Islet of Langerhans (tissue), 1 donor: ENCODE measurements at regions not wholly inside any gene's neighbourhood (a gene's known extent, or its start where the extent isn't known, plus 50 kb on each side); places are given as distances from the start of the nearest gene placed in this dataset.

Experiments
- FAIRE-seq: peaks from one replicate; lab custom pipeline; 2011; peaks lifted over from hg19 to GRCh38; lab: Jason Lieb, UNC

DNA sequence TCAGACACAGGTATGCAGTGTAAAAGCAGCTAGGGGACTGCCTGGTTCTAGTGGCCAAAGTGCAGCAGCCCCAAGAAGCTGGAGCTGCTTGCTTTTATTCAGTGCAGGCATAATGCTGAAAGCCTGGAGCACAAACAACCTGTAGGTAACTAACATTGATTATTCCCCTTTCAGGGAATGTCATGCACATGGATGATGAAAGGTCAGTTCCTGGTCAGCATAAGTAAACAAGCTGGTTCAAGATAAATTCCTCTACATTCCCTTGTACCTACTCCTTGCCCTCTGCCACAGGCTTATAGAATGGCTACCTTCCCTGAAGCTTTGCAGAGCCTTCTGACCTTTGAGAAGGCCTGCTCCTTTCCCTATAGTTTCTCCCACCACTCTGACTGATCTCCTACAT lies 1318.5 kb upstream of the ADGRL3 start:
- FAIRE-seq: no peak

DNA sequence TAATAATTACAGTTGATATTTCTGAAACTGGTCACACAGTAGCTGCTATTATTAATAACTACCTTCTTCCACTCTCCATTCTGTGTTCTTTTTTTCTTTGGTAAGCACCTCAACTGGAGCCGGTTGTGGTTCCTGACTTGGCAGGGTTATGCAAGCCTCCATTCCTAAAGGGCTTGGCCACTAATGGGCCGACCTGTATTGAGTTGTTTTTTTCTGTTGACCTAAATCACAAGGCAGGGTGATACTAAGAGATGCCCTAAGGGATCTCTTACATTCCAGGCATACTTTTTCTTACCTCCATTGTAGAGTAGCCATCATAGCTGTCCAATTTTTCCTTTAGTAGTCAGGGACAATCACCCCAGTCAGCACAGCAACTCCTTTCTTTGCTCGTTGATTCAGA lies 1295.8 kb upstream of the ADGRL3 start:
- no peak for FAIRE-seq

DNA sequence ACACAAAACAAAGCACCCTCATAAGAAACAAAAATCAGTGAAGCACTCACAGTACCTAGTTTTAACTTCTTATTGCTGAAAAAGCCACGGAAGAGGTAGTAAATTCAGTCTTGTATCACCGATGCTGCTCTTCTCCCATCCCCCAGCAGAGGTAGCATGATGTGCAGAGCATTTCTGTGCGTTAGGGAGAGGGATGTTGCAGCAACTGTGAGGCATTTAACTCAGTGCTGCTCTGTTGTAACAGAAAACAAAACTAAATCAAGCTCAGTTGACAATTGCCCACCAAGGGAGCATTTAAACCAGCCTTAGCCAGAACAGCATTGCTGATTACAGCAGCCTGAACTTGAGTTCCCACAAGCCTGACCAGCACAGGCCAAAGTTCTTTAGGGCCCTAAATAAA lies 1279.7 kb upstream of the ADGRL3 start:
- FAIRE-seq: no peak

DNA sequence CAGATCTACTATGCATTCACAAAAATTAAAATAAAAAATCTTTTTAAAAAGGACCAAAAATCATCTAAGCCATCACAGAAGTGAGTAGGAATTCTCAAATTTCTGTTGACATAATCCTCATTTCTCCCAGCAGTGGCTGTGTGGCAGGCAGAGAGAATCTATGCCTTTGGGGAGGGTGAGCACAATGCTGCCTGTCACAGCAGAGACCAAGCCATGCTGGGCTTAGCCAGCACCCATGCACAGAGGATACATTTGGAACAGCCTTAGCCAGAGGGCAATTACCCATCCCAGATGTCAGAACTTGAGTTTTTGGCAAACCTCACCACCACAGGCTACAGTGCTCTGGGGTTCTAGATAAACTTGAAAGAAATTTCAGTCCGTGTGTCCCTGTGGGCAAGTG lies 1274.8 kb upstream of the ADGRL3 start:
- no peak for FAIRE-seq

DNA sequence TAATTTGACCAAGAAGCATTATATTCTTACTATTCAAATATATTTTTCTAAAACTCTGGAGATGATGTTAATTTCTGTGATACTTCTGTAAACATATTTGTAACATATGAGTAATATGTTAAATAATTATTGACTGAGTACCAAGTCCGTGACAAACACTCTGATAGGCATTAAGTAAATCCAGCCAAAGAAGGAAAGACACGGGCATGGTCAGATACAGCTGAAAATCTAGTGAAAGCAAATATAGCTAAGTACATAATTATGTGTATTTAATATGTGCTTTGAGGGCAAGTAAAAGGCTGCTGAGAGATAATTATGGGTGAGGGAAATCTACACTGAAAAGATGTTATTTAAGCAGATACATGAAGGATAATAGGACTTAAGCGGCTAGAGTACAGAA lies 1263.6 kb upstream of the ADGRL3 start:
- peak; percentile 56 for FAIRE-seq

DNA sequence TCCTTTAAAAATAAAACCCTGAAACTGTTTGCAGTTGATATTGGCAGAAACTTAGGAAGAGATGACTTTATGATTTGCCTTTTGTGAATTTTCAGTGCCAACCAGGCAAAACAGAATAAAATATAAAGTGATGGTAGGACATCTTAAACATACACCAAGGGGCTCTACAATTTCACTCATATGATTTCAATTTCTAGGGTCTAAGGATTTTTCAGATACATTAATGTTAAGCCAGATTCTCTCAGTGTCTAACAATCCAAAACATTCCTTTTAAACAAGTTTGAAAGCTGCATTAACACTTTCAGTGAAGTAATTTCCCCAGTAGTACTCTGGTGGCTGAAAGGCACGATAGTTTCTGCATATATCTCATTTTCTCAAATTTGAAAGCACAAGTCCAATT lies 1262.0 kb upstream of the ADGRL3 start:
- FAIRE-seq: no peak

DNA sequence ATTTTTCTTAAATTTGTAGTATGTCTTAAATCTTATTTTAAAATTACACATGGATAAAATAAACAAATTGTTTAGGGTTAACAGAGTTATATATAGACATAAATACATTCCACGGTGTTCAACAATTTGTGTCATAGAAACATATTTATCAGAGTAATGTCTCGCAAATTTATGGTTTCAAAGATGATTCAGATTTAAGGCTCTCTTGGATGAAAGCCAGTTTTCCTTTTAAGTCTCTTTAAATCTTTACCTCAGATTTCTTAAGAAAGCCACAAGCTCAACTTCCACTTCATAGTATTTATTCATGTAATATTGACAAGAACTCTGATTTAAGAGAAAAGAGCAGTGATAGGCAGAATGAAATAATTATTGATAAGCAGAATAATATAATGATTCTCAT lies 1254.8 kb upstream of the ADGRL3 start:
- FAIRE-seq: no peak

DNA sequence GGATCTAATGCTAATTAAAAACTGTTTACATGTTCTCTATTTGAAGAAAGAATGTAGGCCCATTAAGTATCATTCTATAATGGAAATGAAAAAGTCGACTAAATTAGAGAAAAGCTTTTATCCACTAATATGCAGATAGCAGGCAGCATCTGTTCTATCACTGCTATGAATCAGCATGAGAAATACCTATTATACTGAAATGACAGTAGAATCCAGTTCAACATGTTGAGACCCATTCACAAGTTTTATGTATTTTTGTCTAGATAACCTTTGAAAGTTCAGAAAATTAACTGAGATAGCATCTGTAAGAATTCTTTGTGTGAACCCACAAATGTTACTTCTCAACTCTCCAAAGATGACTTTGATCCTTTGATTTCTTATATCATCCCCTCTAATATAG lies 1254.4 kb upstream of the ADGRL3 start:
- no peak for FAIRE-seq

DNA sequence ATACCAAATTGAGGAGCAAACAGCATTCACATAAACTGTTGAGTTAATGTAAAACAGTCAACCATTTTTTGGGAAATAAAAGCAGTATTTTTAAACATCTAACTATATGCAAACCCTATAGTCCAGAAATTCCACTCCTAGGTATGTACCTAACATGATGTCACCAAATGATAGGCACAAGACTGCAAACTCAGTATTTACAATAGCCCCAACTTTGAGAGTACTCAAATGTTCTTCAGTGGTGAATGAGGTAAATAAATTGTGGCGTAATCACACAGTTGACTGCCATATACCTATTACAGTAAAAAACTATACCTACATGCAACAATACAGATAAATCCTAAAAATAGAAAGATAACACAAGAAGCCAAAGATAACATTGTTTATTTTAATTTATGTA lies 1243.8 kb upstream of the ADGRL3 start:
- no peak for FAIRE-seq

DNA sequence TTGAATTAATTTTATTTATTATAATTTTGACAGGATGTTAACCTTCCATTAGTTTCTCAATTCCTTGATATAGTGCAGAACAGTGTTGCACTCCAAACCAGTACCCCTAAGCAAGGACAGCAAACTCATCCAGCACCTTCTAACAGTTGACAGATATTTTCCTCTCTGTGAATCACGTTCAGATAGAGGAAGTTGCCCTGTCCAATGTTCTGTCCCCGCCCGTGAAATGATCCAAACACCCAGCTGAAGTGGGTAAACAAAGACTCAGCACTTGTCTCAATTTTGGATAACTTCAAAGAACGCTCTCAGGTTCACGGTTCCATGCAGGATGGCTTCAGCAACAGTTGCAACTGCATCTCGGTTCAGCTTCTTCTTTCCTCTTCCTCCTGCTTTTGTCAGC lies 1240.0 kb upstream of the ADGRL3 start:
- FAIRE-seq: no peak

DNA sequence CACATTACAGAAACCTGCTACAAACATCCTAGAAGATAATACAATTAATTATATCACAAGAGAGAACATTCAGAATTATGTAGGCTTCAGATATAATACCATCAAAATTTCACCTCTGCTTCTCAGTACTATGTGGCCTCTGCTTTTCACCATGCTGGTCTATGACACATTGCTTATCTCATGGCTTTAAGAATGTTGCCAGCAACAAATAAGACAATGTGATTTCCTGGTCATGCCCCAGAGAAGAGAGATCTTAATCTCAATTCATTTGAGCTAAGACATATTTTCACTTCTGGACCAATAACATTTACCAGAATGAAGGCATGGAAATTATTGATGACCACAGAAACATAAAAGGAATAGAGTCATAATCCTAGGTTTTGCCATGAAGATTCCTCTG lies 1233.4 kb upstream of the ADGRL3 start:
- FAIRE-seq: no peak

DNA sequence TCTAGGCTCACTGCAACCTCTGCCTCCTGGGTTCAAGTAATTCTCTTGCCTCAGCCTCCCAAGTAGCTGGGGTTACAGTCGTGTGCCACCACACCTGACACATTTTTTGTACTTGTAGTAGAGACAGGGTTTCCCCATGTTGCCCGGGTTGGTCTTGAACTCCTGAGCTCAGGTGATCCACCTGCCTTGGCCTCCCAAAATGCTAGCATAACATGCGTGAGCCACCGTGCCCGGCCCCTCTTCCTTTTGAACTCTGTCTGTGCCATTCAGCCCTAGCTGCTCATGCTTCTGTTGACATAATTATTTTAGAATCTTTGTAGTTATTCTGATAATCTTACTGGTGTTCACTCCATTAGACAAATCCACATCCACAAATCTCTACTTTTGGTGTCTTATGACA lies 1231.3 kb upstream of the ADGRL3 start:
- no peak for FAIRE-seq

DNA sequence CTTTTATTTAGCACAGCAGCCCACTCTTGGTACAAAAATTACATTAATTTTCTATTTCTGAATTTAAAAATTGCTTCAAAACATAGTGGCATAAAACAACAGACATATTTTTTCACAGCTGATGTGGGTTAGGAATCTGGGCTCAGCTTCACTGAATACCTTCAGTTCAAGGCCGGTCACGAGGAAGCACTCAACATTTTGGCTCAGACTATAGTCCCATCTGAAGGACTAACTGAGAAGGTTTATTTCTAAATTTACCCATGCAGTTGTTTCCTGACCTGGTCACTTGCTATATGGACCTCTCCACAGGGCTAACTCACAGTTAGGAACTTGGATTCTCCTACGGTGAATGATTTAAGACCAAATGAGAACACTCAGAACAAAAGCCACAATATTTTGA lies 1230.2 kb upstream of the ADGRL3 start:
- no peak for FAIRE-seq

DNA sequence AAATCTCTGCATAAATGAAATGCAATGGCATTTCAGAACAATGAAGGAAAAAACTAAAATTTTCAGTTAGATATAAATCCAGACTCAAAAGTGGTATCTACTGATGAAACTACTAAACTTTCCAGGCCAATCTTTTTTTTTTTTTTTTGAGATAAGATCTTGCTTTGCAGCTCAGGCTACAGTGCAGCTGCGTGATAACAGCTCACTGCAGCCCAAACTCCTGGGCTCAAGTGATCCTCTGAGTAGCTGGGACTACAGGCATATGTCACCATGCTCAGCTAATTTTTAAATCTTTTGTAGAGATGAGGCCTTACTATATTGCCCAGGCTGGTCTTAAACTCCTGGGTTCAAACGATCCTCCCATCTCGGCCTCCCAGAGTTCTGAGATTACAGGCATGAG lies 1228.2 kb upstream of the ADGRL3 start:
- FAIRE-seq: no peak

DNA sequence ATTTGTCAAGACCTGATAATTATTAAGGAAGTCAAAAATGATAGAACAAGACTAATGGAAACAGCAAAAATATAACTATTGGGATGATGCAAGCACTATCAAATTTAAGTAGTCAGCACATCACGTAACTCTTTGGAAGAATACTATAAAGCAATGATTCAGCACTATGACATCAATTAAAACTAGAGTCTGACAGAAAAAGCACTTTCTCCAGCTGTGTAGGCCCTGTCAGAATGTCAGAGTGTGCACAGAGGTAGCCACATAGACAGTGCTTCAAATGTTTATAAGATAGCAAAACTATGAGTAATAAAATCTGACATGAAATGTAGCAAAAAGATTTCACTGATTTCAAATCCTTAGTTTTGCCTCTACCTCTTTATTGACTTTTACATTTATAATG lies 1226.6 kb upstream of the ADGRL3 start:
- no peak for FAIRE-seq

DNA sequence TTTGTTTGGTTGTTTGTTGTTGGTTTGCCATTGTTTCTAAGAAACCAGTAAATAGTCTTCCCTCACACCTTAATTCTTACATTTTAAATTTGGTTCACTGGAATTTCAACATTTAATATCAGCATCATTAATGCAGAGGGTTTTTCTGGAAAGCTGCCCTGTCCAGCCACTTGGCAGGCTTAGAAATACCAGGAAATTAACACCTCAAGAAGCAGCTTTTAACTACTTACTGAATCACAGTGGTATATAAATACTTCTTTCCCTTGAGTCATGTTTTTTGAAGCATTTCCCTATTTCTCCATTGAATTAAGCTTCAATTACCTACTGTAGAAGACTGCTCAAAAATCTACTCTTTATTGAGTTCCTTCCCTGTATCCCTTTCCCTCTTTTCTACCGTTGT lies 1221.1 kb upstream of the ADGRL3 start:
- no peak for FAIRE-seq

DNA sequence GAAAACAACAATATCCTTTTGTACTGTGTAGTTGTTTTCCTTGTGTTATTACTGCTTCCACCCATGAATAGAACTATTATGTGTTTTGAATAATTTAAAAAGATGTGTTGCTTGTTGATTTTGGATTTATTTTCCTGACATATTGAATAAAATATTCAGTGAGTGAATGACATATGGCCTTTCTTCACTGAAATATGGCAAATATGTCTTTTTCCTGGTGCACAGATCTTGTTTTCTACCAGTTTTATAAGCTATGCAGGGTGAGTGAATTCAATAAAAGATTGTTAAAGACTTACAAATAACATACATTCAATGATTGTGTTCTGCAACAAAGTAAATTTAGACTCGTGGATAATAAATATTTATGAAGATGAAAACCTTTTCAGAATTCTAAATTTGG lies 1216.3 kb upstream of the ADGRL3 start:
- FAIRE-seq: no peak

DNA sequence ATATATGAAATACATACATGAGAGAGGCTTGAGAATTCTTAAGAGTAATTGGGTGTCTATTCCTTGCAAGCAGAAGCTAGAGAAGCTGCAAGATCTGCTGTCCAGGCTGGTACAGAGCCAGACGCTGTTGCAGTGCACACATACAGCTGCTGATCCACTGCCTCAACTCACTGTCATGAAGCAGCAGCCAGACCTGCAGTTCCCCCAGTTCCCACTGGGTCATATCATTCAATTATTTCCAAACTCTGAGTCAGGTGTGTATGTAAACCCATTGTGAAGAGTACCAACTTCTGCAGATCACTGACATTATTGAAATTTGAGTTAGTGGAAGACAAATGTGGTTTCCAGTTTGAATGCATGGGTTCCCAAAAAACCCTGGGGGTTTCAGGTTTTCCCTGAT lies 1212.8 kb upstream of the ADGRL3 start:
- FAIRE-seq: no peak

DNA sequence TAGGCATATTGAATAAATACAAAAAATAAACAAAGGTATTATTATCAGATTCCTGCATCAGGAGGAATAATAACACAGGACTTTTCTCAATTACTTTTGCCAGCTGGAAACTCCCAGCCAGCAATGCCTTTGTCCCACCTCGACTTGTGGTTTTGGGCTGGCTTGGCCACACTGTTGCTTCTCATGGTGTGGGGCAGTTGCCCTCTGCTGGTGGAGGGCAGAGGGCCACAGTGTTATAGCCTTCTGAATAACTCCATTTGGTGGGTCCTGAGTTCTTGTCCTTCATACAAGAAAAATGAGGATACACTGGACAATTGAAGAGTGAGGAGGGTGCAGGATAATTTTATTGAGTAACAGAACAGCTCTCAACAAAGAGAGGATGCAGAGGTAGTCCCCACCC lies 1206.0 kb upstream of the ADGRL3 start:
- FAIRE-seq: no peak

DNA sequence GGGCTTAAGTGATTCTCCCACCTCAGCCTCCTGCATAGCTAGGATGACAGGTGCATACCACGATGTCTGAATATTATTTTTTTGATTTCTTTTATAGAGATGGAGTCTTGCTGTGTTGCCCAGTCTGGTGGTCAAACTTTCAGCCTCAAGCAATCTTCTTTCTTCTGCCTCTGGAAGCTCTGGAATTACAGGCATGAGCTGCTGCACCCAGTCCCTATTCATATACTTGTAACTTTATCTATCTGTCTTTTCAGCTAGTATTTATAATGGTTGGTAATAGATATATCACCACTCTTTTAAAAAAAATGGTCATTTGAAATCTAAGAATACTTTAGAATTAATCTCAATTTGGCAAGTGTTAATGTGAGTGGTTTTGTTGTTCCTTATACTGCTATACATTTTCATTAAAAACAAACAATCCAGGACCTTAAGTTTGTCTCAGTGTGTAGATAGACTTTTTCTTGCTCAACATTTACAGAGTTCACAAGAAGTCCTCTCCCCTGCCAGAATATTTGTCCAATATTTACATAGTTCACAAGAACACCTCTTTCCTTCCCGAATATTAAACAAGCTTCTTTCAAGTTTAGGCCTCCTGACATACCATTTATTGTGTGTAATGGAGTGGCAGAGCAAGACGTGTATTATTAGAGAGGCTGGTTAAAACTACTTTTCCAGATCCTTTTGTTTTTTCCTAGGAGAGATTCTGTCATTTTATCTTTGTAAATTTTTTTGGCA lies 1197.4 kb upstream of the ADGRL3 start:
- no peak for FAIRE-seq

DNA sequence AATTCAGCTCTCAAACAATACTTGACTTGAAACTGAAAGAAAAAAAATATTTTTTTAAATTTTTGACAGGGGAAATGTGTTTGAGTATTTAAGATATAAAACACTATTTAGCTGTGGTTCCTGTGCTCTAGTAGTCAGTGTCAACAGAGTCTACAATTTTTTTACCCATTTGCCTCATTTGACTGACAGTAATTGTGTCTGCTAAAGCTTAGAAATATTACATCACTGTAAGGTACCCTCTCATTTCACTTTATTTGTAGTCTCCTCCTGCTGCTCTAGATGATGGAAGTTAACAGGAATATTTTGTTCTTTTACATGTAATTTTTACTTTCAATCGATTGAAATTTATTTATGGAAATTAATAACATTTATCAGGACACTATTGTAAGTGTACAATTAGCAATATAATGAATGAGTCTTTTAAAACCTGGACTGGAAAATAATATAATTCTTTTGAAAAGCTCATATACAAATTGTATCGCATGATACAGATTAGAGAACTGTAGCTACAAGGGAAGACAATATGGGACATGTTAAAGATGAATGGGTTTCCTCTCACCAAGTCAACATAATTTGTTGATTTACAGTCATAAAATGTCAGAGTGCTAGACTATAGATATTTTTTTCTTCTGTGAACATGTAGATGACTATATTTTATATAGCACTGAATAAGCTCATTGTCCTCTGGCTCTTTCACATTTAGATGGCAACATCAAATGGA lies 1186.5 kb upstream of the ADGRL3 start:
- no peak for FAIRE-seq

DNA sequence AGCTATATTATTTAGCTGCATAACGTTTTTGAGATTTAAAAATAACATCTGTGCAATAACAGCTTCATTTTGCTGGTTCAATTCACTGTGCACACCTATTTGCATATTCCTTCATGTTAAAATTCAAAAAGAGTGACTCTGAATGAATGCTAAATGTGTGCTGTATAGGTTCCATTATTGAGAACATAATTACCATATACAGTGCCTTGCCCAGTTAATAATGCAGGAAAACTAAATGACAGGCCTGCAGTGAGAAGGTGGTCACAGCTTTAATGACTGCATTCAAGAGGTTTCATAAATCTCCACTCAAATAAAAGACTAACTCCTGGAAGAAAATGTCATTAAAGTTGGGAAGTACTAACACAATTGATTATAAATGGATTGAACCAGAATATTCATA lies 1183.2 kb upstream of the ADGRL3 start:
- no peak for FAIRE-seq

DNA sequence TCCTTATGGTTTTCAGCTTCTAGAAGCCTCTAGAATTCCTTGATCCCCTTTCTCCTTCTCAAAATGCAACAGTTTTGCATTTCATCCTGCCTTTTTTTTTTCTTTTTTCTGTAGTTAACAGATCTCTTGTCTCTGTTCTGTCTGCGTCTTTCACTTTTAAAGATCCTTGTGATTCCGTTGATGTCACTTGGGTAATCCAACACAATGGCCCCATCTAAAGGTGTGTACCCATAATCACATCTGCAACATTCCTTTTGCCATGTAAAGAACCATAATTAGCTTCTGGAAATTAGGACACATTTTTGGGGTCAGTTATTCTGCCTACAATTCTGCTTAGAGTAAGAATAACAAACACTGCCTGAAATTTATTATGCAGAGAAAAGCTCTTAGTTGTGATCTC lies 1180.9 kb upstream of the ADGRL3 start:
- no peak for FAIRE-seq

DNA sequence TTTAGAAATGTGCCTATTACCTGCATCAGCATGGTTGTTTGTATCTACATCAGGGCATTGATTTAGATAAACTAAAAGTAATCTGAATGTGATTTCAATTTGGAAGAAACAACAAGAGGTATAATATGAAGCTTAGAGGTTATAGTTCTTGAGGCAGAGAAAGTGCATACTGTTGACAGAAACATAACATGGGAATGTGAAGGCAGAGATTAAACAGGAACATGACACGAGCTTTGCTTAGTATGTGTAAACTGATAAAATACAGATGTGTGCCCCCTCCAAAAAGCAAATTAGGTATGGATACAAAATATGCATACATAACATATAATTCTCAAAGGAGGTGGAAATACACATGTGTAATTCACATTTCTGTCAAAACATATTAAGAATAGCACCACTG lies 1180.2 kb upstream of the ADGRL3 start:
- no peak for FAIRE-seq
